BJ (cell line): ENCODE measurements at regions not wholly inside any gene's neighbourhood (a gene's known extent, or its start where the extent isn't known, plus 50 kb on each side); places are given as distances from the start of the nearest gene placed in this dataset.

Experiments used
- CTCF ChIA-PET: fragments of 350-600 bp; formaldehyde crosslinking; extraction: SDS; loops from one replicate; lab custom pipeline; 2021; ENCODE audit warnings: antibody characterized with exemption, inconsistent platforms; lab: Yijun Ruan, JAX
- POLR2A ChIA-PET: fragments of 300-600 bp; sonication (Branson Sonifier 250); formaldehyde crosslinking; extraction: SDS; loops from one replicate; lab custom pipeline; 2021; ENCODE audit warnings: antibody characterized with exemption; lab: Charles Lee
- DNase-seq: peaks from one replicate; pipeline ENCODE4 v3.0.0-alpha.2; 2011; ENCODE audit warnings: low read depth
- H3K27me3 ChIP-seq: 2 replicates; pipeline ENCODE4 v1.6.0; 2011; ENCODE audit warnings: low read length; ENCODE audit not compliant: control insufficient read depth, insufficient read depth
- H3K36me3 ChIP-seq: 2 replicates; pipeline ENCODE4 v1.5.1; 2011; ENCODE audit warnings: low read length; ENCODE audit not compliant: control insufficient read depth, insufficient read depth
- H3K4me3 ChIP-seq: 2 replicates; pipeline ENCODE4 v1.5.1; 2011; ENCODE audit warnings: low read depth, mild to moderate bottlenecking, control low read depth, low read length
- CTCF ChIP-seq: IDR thresholded peaks from 2 replicates; pipeline ENCODE4 v1.5.1; 2011; ENCODE audit warnings: low read depth, mild to moderate bottlenecking, control low read depth, inconsistent platforms, low read length, moderate library complexity; ENCODE audit not compliant: insufficient read depth

DNA sequence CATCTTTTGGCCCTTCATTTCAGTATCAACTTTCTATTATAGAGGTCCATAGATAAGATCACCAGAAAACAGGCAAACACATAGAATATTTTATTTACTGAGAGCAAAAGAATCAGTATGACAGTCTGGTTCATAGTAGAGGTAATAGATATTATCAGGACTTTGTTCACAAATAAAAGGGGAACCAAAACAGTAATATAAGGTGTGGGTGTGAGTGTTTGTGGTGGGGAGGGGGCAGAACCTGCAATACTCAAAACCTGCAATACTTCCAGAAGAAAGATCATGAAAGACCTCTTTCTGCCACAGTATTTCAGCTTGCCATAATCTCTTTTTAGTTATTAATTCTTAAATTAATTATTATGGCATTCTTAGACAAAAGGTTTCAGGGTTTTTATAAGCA is 578.7 kb upstream of the SLITRK1 start:
- no peaks in the 10 kb centered on the region for H3K36me3 ChIP-seq
- POLR2A ChIA-PET, result no interaction called here
- no peak overlapping the region for H3K4me3 ChIP-seq
- no peaks in the 10 kb centered on the region for H3K27me3 ChIP-seq
- DNase-seq, result no peak
- CTCF ChIA-PET, result no interaction called here
- no peak for TF ChIP-seq CTCF

DNA sequence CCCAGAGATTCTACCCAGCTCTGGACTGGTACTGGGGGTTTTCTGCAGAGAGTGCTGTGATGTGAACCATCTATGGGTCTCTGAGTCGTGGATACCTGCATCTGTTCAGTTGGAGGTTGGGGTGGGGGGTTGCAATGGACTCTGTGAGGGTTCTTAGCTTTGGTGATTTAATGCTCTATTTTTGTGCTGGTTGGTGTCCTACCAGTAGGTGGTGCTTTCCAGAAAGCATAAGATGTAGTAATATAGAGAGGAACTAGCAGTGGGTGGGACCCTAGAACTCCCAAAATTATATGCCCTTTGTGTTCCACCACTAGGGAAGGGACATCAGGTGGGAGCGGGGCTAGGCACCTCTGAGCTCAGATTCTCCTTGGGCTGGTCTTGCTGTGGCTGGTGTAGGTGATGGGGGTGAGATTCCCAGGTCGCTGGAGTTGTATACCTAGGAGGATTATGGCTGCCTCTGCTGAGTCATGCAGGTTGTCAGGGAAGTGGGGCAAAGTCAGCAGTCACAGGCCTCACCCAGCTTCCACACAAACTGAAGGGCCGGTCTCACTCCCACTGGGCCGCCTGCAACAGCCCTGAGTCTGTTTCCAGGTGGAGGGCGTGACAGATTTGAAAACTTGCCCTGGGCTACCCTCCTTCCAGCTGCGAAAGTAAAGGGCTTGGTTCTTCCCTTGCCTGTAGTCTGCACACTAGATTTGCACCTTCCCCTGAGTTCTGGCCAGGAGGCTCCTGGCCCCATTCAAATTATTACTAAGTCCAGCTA is 573.0 kb upstream of the SLITRK1 start:
- no peak for TF ChIP-seq CTCF
- Histone ChIP-seq H3K4me3 (no peak overlapping the region), H3K36me3 (no peaks in the 10 kb centered on the region), H3K27me3 (no peaks in the 10 kb centered on the region)
- CTCF ChIA-PET, result no interaction called here
- DNase-seq, result no peak
- POLR2A ChIA-PET, result no interaction called here

DNA sequence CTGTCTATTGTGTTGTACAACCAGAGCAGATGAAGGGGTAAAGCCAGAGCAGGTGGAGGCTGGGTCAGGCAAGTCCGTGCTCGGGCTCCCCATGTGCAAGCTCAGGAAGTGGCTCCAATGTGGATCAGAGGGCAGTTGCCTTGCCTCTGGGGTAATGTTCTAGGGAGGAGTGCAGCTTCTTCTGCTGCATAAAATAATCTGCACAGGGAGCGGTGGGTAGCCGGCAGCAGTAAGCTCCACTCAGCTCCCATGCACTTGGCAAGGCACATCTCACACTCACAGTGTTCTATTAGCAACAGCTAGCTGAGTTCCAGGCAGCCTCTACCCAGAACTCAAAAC is 565.3 kb upstream of the SLITRK1 start:
- POLR2A ChIA-PET, result no interaction called here
- Histone ChIP-seq H3K36me3 (no peaks in the 10 kb centered on the region), H3K27me3 (no peaks in the 10 kb centered on the region), H3K4me3 (no peak overlapping the region)
- no peak for TF ChIP-seq CTCF
- CTCF ChIA-PET, result no interaction called here
- DNase-seq, result no peak

GRCh38 chr13:84446972-84447639 is 564.8 kb upstream of the SLITRK1 start:
- ChIA-PET POLR2A (no interaction called here), CTCF (no interaction called here)
- DNase-seq, result no peak
- Histone ChIP-seq H3K27me3 (no peaks in the 10 kb centered on the region), H3K4me3 (no peak overlapping the region), H3K36me3 (no peaks in the 10 kb centered on the region)
- no peak for TF ChIP-seq CTCF

GRCh38 chr13:84445776-84446175 is 563.5 kb upstream of the SLITRK1 start:
- POLR2A ChIA-PET, result no interaction called here
- no peak for TF ChIP-seq CTCF
- DNase-seq, result no peak

More at GRCh38 chr13:84445776-84446175, 563.5 kb upstream of the SLITRK1 start:
- Histone ChIP-seq H3K27me3 (no peaks in the 10 kb centered on the region), H3K36me3 (no peaks in the 10 kb centered on the region), H3K4me3 (no peak overlapping the region)
- CTCF ChIA-PET, result no interaction called here
